ENCODE measurements at regions not wholly inside any gene's neighbourhood (a gene's known extent, or its start where the extent isn't known, plus 50 kb on each side); places are given as distances from the start of the nearest gene placed in this dataset.

GRCh38 chr6:113765909-113766308 lies 91.2 kb upstream of the MARCKS start:
- no peaks in the 10 kb centered on the region for H3K27me3 ChIP-seq
- H3K27ac ChIP-seq (replicated peaks in 1 of 4), result no peak overlapping the region
- H3K36me3 ChIP-seq, result no peaks in the 10 kb centered on the region
- TF ChIP-seq, protein P1, sequence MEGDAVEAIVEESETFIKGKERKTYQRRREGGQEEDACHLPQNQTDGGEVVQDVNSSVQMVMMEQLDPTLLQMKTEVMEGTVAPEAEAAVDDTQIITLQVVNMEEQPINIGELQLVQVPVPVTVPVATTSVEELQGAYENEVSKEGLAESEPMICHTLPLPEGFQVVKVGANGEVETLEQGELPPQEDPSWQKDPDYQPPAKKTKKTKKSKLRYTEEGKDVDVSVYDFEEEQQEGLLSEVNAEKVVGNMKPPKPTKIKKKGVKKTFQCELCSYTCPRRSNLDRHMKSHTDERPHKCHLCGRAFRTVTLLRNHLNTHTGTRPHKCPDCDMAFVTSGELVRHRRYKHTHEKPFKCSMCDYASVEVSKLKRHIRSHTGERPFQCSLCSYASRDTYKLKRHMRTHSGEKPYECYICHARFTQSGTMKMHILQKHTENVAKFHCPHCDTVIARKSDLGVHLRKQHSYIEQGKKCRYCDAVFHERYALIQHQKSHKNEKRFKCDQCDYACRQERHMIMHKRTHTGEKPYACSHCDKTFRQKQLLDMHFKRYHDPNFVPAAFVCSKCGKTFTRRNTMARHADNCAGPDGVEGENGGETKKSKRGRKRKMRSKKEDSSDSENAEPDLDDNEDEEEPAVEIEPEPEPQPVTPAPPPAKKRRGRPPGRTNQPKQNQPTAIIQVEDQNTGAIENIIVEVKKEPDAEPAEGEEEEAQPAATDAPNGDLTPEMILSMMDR (IDR thresholded peaks at IDR 0.05), result no peak
- TF ChIP-seq POLR2A (IDR thresholded peaks at IDR 0.05; ENCODE audit: low read depth), result no peak
- TF ChIP-seq POLR2AphosphoS5 (IDR thresholded peaks at IDR 0.05), result no peak
- TF ChIP-seq EP300 (IDR thresholded peaks at IDR 0.05), result no peak
- intact Hi-C loops (cut with DNase I), result no loop called here
- peaks cover 0 to 6% (median 0%) of the 10 kb centered on the region in 4 donors for H3K4me1 ChIP-seq
- H3K4me3 ChIP-seq, result no peak overlapping the region
- WGBS, result 94% methylated on average over 1 of the region's 1 CpG
- no peak for DNase-seq (ENCODE audit: extremely low spot score)
- H3K9me3 ChIP-seq, result no peaks in the 10 kb centered on the region

- no peak for TF ChIP-seq POLR2A (IDR thresholded peaks at IDR 0.05; ENCODE audit: low read depth)
- DNase-seq (ENCODE audit: extremely low spot score), result no peak
- no peak overlapping the region for H3K27ac ChIP-seq (replicated peaks in 1 of 4)
- no peak overlapping the region for H3K4me3 ChIP-seq
- H3K36me3 ChIP-seq, result no peaks in the 10 kb centered on the region
- 95% methylated on average over 3 of the region's 3 CpGs for WGBS
- H3K27me3 ChIP-seq, result no peaks in the 10 kb centered on the region
- no peaks in the 10 kb centered on the region for H3K9me3 ChIP-seq
- peaks cover 0 to 1% (median 0%) of the 10 kb centered on the region in 4 donors for H3K4me1 ChIP-seq
- intact Hi-C loops (cut with DNase I), result no loop called here
Measured at GRCh38 chr6:113767985-113768384, 89.2 kb upstream of the MARCKS start.

GRCh38 chr6:113772961-113773360 lies 84.2 kb upstream of the MARCKS start:
- H3K4me1 ChIP-seq, result no peaks in the 10 kb centered on the region
- no peak for DNase-seq (ENCODE audit: extremely low spot score)
- intact Hi-C loops (cut with DNase I), result no loop called here
- H3K27ac ChIP-seq (replicated peaks in 1 of 4), result no peak overlapping the region
- no peak overlapping the region for H3K4me3 ChIP-seq
- WGBS, result 88% methylated on average over 1 of the region's 1 CpG
- no peaks in the 10 kb centered on the region for H3K9me3 ChIP-seq
- H3K36me3 ChIP-seq, result no peaks in the 10 kb centered on the region
- no peak for TF ChIP-seq POLR2AphosphoS5 (IDR thresholded peaks at IDR 0.05)
- TF ChIP-seq EP300 (IDR thresholded peaks at IDR 0.05), result no peak
- no peak for TF ChIP-seq POLR2A (IDR thresholded peaks at IDR 0.05; ENCODE audit: low read depth)
- TF ChIP-seq, protein P1 (IDR thresholded peaks at IDR 0.05), result no peak
- no peaks in the 10 kb centered on the region for H3K27me3 ChIP-seq

- intact Hi-C loops (cut with DNase I), result no loop called here
- Histone ChIP-seq H3K4me1 (no peaks in the 10 kb centered on the region), H3K27ac (replicated peaks in 1 of 4) (no peak overlapping the region), H3K9me3 (no peaks in the 10 kb centered on the region), H3K36me3 (no peaks in the 10 kb centered on the region), H3K27me3 (no peaks in the 10 kb centered on the region), H3K4me3 (no peak overlapping the region)
- WGBS, result 65% methylated on average over 2 of the region's 2 CpGs
- no peak for DNase-seq (ENCODE audit: extremely low spot score)
- TF ChIP-seq EP300 (IDR thresholded peaks at IDR 0.05), result no peak
- TF ChIP-seq, protein P1 (IDR thresholded peaks at IDR 0.05), result no peak
- no peak for TF ChIP-seq POLR2A (IDR thresholded peaks at IDR 0.05; ENCODE audit: low read depth)
- no peak for TF ChIP-seq POLR2AphosphoS5 (IDR thresholded peaks at IDR 0.05)
Measured at GRCh38 chr6:113774127-113774825, 82.9 kb upstream of the MARCKS start.

DNA sequence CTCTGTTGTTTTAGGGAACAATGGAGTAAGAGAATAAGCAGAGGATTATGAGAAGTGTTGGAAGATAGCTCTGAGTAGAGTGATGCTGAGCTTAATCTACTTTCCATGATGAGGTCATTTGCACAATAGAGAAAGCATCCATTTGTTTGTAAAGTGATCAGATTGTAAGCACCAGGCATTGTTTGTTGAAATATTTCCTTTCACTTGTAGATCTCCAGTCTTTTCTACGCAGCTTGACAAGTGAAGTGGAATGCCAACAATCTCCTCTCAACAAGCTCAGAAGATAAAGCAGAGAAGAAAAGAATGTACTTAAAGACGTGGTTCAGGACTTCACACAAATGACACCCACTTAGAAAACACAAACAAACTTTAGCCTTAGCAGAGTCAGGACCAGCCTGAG lies 80.1 kb upstream of the MARCKS start:
- TF ChIP-seq EP300 (IDR thresholded peaks at IDR 0.05) (no peak), POLR2AphosphoS5 (IDR thresholded peaks at IDR 0.05) (no peak), POLR2A (IDR thresholded peaks at IDR 0.05; ENCODE audit: low read depth) (no peak)
- TF ChIP-seq, protein P1 (IDR thresholded peaks at IDR 0.05), result no peak
- intact Hi-C loops (cut with DNase I), result no loop called here
- DNase-seq (ENCODE audit: extremely low spot score), result no peak
- no peak overlapping the region for H3K27ac ChIP-seq (replicated peaks in 1 of 4)
- no peaks in the 10 kb centered on the region for H3K36me3 ChIP-seq
- H3K9me3 ChIP-seq, result no peaks in the 10 kb centered on the region
- no peak overlapping the region for H3K4me3 ChIP-seq
- 82% methylated on average over 2 of the region's 2 CpGs for WGBS
- H3K27me3 ChIP-seq, result no peaks in the 10 kb centered on the region
- no peaks in the 10 kb centered on the region for H3K4me1 ChIP-seq
